HEK293T (cell line): ENCODE measurements at regions not wholly inside any gene's neighbourhood (a gene's known extent, or its start where the extent isn't known, plus 50 kb on each side); places are given as distances from the start of the nearest gene placed in this dataset.

ENCODE experiments used
- ARNT ChIP-seq: fragments of 450-650 bp; IDR thresholded peaks from 2 replicates; pipeline ENCODE4 v1.6.1; 2017; ENCODE audit warnings: mild to moderate bottlenecking
- CTBP1 ChIP-seq: fragments of 450-650 bp; IDR thresholded peaks from 2 replicates; pipeline ENCODE4 v1.6.1; 2016; ENCODE audit warnings: borderline replicate concordance
- FOXA1 ChIP-seq: fragments of 450-650 bp; IDR thresholded peaks from 2 replicates; pipeline ENCODE4 v1.6.1; 2016; ENCODE audit warnings: mild to moderate bottlenecking
- FOXM1 ChIP-seq: fragments of 450-650 bp; IDR thresholded peaks from 2 replicates; pipeline ENCODE4 v1.6.1; 2017; ENCODE audit warnings: mild to moderate bottlenecking, borderline replicate concordance
- HDGF ChIP-seq: fragments of 450-650 bp; IDR thresholded peaks from 2 replicates; pipeline ENCODE4 v1.6.1; 2017; ENCODE audit warnings: antibody characterized with exemption, borderline replicate concordance
- L3MBTL2 ChIP-seq: fragments of 450-650 bp; conservative IDR thresholded peaks from 2 replicates; pipeline ENCODE4 v1.6.1; 2016; ENCODE audit warnings: mild to moderate bottlenecking
- NFRKB ChIP-seq: fragments of 450-650 bp; IDR thresholded peaks from 2 replicates; pipeline ENCODE4 v1.6.1; 2016; ENCODE audit warnings: mild to moderate bottlenecking, moderate library complexity
- SP1 ChIP-seq: fragments of 450-650 bp; IDR thresholded peaks from 2 replicates; pipeline ENCODE4 v1.6.1; 2017
- SUZ12 ChIP-seq: fragments of 450-650 bp; IDR thresholded peaks from 2 replicates; pipeline ENCODE4 v1.6.1; 2016; ENCODE audit warnings: mild to moderate bottlenecking
- TARDBP ChIP-seq: fragments of 450-650 bp; IDR thresholded peaks from 2 replicates; pipeline ENCODE4 v1.6.1; 2016
- ZNF384 ChIP-seq: fragments of 450-650 bp; IDR thresholded peaks from 2 replicates; pipeline ENCODE4 v1.6.1; 2016

DNA sequence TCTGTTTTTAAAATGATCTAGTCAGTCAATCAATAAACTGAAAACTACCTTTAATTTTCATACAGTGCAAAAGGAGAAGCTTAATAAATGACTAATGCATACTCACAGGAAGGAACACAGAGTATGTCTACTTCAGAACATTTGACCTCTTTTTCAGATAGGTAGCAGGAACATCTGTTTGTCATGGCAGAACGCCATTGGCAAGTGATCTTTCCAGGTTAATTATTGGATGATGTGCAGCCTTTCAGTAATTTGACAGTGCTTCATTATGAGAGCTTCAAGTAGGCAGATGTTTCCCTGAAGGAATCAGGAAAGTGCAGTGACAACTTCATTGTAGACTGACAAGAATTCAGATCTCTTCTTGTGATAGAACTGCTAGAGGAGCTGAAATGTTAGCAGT, 325.0 kb downstream of the OTOL1 start:
- TF ChIP-seq FOXM1 (no peak), TARDBP (no peak), FOXA1 (no peak), L3MBTL2 (no peak), SP1 (no peak), SUZ12 (no peak), NFRKB (no peak), HDGF (no peak), ZNF384 (no peak), CTBP1 (no peak), ARNT (no peak)
